ENCODE measurements at regions not wholly inside any gene's neighbourhood (a gene's known extent, or its start where the extent isn't known, plus 50 kb on each side); places are given as distances from the start of the nearest gene placed in this dataset.
"Not testable (repeated sequence)": the region's sequence is repeated elsewhere in the genome, so short reads cannot be mapped to it uniquely, and the experiment has no call there.

DNA sequence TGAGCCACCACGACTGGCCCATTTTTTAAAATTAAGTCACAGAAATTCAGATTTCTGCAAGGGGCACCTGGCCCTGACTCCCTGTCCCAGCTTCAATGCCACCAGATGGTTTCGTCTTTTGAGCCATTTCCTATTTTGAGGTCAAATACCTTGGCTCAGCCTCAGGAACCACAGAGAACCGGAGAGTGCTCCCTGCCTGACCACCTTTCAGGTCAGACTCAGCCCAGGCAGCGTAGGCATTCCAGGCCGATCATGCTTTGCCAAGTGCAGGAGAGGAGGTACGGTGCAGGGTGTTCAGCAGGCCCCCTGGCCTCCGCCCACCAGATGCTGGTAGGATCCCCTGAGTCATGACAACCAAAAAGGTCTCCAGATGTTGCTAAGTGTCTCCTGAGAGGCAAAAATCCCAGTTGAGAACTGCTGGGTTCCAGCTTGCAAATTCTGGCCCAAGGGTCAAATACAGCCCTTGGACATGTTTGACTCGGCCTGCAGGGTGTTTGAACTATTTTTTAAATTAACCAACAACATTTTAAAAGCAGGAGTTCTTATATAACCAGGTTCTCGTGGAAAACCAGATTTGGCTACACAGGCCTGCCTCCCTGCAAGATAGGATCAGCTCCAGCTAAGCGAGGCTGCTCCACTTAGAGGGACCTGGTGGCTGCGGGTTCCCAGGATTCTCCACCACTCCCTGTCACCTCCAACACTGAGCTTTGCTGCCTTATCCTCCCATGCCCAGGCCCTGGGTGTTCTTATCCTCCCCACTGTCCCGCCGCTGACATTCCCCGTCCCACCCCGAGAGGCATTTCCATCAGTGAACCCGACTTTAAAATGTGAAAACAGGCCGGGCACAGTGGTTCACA lies 61.9 kb upstream of the TARDBP start:
- 81 to 84% methylated on average over 11 to 15 of the region's 17 CpGs for WGBS, 2 donors
- DNase-seq, result no peak
- intact Hi-C loops (cut with DNase I), result no loop called here
- H3K27ac ChIP-seq, result no peak overlapping the region
- TF ChIP-seq, protein P1, sequence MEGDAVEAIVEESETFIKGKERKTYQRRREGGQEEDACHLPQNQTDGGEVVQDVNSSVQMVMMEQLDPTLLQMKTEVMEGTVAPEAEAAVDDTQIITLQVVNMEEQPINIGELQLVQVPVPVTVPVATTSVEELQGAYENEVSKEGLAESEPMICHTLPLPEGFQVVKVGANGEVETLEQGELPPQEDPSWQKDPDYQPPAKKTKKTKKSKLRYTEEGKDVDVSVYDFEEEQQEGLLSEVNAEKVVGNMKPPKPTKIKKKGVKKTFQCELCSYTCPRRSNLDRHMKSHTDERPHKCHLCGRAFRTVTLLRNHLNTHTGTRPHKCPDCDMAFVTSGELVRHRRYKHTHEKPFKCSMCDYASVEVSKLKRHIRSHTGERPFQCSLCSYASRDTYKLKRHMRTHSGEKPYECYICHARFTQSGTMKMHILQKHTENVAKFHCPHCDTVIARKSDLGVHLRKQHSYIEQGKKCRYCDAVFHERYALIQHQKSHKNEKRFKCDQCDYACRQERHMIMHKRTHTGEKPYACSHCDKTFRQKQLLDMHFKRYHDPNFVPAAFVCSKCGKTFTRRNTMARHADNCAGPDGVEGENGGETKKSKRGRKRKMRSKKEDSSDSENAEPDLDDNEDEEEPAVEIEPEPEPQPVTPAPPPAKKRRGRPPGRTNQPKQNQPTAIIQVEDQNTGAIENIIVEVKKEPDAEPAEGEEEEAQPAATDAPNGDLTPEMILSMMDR (IDR thresholded peaks at IDR 0.05), result no peak
- TF ChIP-seq POLR2A (IDR thresholded peaks at IDR 0.05), result no peak
- no peaks in the 10 kb centered on the region for H3K36me3 ChIP-seq
- H3K27me3 ChIP-seq, result peaks cover 0 to 1% (median 0%) of the 10 kb centered on the region in 4 donors
- no peak overlapping the region for H3K4me3 ChIP-seq
- H3K9me3 ChIP-seq, result peaks cover 0 to 13% (median 6%) of the 10 kb centered on the region in 3 donors
- H3K4me1 ChIP-seq, result no peaks in the 10 kb centered on the region

DNA sequence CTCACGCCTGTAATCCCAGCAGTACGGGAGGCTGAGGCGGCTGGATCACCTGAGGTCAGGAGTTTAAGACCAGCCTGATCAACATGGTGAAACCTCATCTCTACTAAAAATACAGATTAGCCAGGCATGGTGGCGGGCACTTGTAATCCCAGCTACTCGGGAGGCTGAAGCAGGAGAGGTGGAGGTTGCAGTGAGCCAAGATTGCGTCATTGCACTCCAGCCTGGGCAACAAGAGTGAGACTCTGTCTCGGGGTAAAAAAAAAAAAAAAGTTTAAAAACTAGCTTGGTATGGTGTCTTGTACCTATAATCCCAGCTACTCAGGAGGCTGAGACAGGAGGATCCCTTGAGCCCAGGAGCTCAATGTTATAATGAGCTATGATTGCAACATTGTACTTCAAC lies 61.2 kb upstream of the TARDBP start:
- WGBS, 2 donors, result 90 to 96% methylated on average over 6 to 7 of the region's 7 CpGs
- H3K27ac ChIP-seq; DNase-seq; H3K4me1 ChIP-seq; H3K27me3 ChIP-seq; intact Hi-C loops (cut with DNase I); H3K4me3 ChIP-seq; H3K36me3 ChIP-seq: not testable (repeated sequence)
- H3K9me3 ChIP-seq, result peaks cover 0 to 13% (median 6%) of the 10 kb centered on the region in 3 donors

DNA sequence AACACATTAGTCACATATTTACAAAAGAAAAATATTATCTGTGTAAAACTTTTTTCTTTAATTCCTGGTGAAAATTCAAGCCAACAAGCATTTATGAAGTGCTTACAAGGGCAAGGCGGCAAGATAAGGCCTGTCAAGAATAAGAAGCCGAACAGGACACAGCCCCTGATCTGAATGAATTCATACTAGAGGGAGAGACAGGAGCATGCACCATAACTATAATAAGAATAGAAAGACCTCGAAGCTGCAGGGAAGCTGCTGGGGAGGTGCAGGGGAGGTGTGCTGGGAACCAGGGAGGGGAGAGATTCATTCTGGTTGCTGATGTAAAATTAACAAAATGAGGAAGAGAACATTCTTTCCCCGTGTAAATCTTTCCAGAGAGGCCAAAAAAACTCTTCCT lies 60.5 kb upstream of the TARDBP start:
- DNase-seq, result no peak
- intact Hi-C loops (cut with DNase I), result no loop called here
- no peaks in the 10 kb centered on the region for H3K36me3 ChIP-seq
- H3K4me1 ChIP-seq, result no peaks in the 10 kb centered on the region
- peaks cover 0 to 13% (median 6%) of the 10 kb centered on the region in 3 donors for H3K9me3 ChIP-seq
- no peak overlapping the region for H3K4me3 ChIP-seq
- no peak for TF ChIP-seq POLR2A (IDR thresholded peaks at IDR 0.05)
- TF ChIP-seq, protein P1 (IDR thresholded peaks at IDR 0.05), result no peak
- H3K27ac ChIP-seq, result no peak overlapping the region
- 36 to 56% methylated on average over 4 of the region's 4 CpGs for WGBS, 2 donors
- no peaks in the 10 kb centered on the region for H3K27me3 ChIP-seq

DNA sequence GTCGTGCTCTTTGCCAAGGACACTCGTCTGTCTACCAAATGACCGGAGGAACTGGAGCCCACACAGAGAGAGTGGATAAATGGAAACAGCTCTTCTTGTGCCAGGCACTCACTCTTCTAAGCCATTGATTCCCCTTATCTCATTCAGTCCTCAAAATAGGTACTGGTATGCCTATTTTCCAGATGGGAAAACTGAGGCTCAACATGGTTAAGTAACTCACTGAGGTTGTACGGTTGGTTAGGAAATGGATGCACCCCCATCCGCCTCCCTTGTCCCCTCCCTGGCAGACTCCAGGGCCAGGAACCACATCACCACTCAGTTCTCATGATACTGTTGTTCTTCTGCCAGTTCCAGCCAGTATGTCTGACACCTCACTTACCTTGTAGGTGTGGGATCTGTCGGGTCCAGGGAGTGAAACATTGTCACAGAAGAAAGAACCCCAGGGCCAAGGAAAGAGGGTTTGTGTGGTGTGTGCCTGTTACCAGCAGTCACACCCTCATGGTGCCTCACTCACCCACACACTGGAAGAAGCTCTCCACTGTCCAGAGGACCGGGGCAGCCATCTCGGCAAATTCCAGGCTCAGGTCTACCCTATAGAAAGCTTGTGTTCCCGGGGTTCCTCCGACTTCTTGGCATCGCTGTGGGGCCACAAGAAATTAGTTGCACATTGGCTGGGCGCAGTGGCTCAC lies 58.8 kb upstream of the TARDBP start:
- no peak overlapping the region for H3K27ac ChIP-seq
- no peak overlapping the region for H3K4me3 ChIP-seq
- no peaks in the 10 kb centered on the region for H3K36me3 ChIP-seq
- no peaks in the 10 kb centered on the region for H3K27me3 ChIP-seq
- TF ChIP-seq POLR2A (IDR thresholded peaks at IDR 0.05), result no peak
- TF ChIP-seq, protein P1 (IDR thresholded peaks at IDR 0.05), result no peak
- no peak for DNase-seq
- H3K9me3 ChIP-seq, result peaks cover 0 to 13% (median 6%) of the 10 kb centered on the region in 3 donors
- H3K4me1 ChIP-seq, result no peaks in the 10 kb centered on the region
- 79 to 93% methylated on average over 5 to 7 of the region's 12 CpGs for WGBS, 2 donors
- intact Hi-C loops (cut with DNase I), result no loop called here

DNA sequence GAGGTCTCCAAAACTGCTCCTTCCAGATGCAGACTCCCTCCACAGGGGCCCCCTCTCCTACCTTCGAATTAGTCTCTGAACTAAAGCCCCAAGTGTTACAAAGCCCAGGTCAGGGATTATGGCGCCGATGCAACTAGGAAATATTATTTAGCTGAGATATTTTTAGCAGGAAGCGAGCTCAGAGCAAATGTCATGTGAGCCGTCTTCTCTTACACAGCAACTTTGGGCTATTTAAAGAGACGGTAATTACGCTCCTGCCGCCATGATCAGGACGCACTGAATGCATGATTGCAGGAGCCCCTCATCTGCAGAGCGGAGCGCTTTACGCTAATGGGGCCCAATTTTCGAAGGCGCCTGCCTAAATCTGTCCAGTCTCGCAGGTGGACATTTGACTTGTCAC lies 55.3 kb upstream of the TARDBP start:
- no peak for DNase-seq
- Histone ChIP-seq H3K9me3 (peaks cover 0 to 13% (median 6%) of the 10 kb centered on the region in 3 donors), H3K4me3 (no peak overlapping the region), H3K27me3 (peaks cover 0 to 11% (median 0%) of the 10 kb centered on the region in 4 donors), H3K36me3 (no peaks in the 10 kb centered on the region), H3K27ac (no peak overlapping the region), H3K4me1 (peaks cover 0 to 9% (median 0%) of the 10 kb centered on the region in 3 donors)
- WGBS, 2 donors, result 65 to 68% methylated on average over 12 to 15 of the region's 15 CpGs
- no peak for TF ChIP-seq POLR2A (IDR thresholded peaks at IDR 0.05)
- TF ChIP-seq, protein P1 (IDR thresholded peaks at IDR 0.05), result no peak
- intact Hi-C loops (cut with DNase I), result no loop called here

Measured in esophagus squamous epithelium (tissue), 5 donors.